ENCODE measurements at regions not wholly inside any gene's neighbourhood (a gene's known extent, or its start where the extent isn't known, plus 50 kb on each side); places are given as distances from the start of the nearest gene placed in this dataset.
"Not testable (repeated sequence)": the region's sequence is repeated elsewhere in the genome, so short reads cannot be mapped to it uniquely, and the experiment has no call there.

DNA sequence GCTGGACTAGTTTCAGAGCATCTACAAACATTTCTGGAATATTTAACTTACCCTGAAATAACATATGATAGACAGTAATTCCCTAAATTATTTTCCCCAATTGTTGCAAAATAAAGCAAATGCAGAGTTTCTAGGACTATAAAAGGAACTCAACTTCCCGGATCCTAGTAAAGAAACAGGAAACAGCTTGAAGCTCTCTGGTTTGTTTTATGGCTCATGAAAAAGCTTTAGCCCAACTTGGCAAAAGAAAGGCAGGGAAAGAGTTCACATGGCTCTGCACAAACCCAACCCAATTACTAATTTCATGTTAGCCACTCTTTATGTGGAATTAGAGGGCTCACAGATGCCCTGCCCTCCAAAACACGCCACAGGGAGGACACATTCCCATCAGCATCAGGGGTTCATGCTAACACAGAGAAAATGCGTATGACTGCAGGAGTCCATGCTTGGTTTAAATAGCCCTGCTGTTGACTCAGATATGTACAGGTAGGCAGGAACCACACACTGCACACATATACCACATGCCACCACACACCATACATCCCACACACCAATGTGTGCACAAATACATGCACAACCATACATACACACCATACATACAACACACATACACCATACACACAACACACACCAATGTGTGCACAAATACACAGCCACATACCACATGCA is 81.2 kb upstream of the FBXO28 start:
- H3K4me2 ChIP-seq (ENCODE audit: low read depth, low read length, poor library complexity, severe bottlenecking); H3K9me3 ChIP-seq (ENCODE audit: insufficient read depth, low read depth, low read length); H3K9me2 ChIP-seq (replicated peaks; ENCODE audit: low read depth, low read length); H3K36me3 ChIP-seq (ENCODE audit: insufficient read depth, low read length); H3K9ac ChIP-seq (ENCODE audit: low read depth, low read length, poor library complexity, severe bottlenecking); H3K79me2 ChIP-seq (ENCODE audit: insufficient read depth, low read length); H3K4me3 ChIP-seq (ENCODE audit: low read length, poor library complexity, severe bottlenecking); H3K27me3 ChIP-seq (ENCODE audit: insufficient read depth, low read length, poor library complexity, severe bottlenecking); H4K20me1 ChIP-seq (ENCODE audit: insufficient read depth, low read length, poor library complexity, severe bottlenecking); H3K4me1 ChIP-seq (ENCODE audit: insufficient read depth, low read length, poor library complexity, severe bottlenecking); H2AFZ ChIP-seq (ENCODE audit: low read length); H3F3A ChIP-seq (ENCODE audit: low read depth): not testable (repeated sequence)

DNA sequence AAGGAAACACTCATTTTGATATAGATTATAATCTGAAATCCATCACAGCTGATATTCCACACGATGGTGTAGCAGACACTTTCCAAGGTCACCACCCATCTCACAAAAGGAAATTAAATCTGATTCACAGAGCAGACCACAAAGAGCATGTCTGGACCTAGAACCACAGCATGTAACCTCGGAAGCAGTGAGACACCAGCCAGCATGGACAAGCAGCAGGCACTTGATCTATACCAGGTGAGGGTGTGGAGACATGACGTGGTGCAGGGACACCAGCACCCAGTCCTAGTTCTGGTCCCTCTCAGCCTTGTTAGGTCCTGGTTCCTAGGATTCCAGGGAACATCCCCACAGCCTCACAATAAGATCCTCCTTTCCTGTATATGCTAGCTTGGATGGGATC is 81.9 kb upstream of the FBXO28 start:
- H3K9me2 ChIP-seq (replicated peaks; ENCODE audit: low read depth, low read length); H3F3A ChIP-seq (ENCODE audit: low read depth); H3K4me1 ChIP-seq (ENCODE audit: insufficient read depth, low read length, poor library complexity, severe bottlenecking); H3K4me2 ChIP-seq (ENCODE audit: low read depth, low read length, poor library complexity, severe bottlenecking); H2AFZ ChIP-seq (ENCODE audit: low read length); H3K9ac ChIP-seq (ENCODE audit: low read depth, low read length, poor library complexity, severe bottlenecking); H3K4me3 ChIP-seq (ENCODE audit: low read length, poor library complexity, severe bottlenecking); H3K36me3 ChIP-seq (ENCODE audit: insufficient read depth, low read length); H4K20me1 ChIP-seq (ENCODE audit: insufficient read depth, low read length, poor library complexity, severe bottlenecking); H3K9me3 ChIP-seq (ENCODE audit: insufficient read depth, low read depth, low read length); H3K79me2 ChIP-seq (ENCODE audit: insufficient read depth, low read length); H3K27me3 ChIP-seq (ENCODE audit: insufficient read depth, low read length, poor library complexity, severe bottlenecking): not testable (repeated sequence)

DNA sequence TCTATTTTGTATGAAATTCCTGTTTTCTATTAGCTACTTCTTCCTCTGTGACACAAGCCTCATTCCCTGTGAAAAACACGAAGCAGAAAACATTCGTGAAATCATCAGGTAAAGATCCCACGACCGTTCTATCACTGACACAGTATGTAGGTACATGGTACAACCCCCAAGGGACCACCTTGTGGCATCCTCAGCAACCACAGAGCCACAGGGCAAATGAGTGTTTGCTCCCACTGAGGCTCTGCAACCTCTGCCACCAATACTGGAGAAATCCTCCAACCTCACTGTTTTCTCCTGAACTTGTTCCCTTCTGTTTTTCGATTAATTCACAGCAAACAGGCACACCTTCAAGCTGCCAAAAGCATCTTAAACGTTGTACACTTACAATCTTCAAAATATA is 83.7 kb upstream of the FBXO28 start:
- not testable (repeated sequence) for H3K27me3 ChIP-seq (ENCODE audit: insufficient read depth, low read length, poor library complexity, severe bottlenecking); H3K4me1 ChIP-seq (ENCODE audit: insufficient read depth, low read length, poor library complexity, severe bottlenecking); H3K79me2 ChIP-seq (ENCODE audit: insufficient read depth, low read length); H3K36me3 ChIP-seq (ENCODE audit: insufficient read depth, low read length); H3K4me2 ChIP-seq (ENCODE audit: low read depth, low read length, poor library complexity, severe bottlenecking); H2AFZ ChIP-seq (ENCODE audit: low read length); H3K4me3 ChIP-seq (ENCODE audit: low read length, poor library complexity, severe bottlenecking); H3F3A ChIP-seq (ENCODE audit: low read depth); H3K9me2 ChIP-seq (replicated peaks; ENCODE audit: low read depth, low read length); H4K20me1 ChIP-seq (ENCODE audit: insufficient read depth, low read length, poor library complexity, severe bottlenecking); H3K9me3 ChIP-seq (ENCODE audit: insufficient read depth, low read depth, low read length); H3K9ac ChIP-seq (ENCODE audit: low read depth, low read length, poor library complexity, severe bottlenecking)

DNA sequence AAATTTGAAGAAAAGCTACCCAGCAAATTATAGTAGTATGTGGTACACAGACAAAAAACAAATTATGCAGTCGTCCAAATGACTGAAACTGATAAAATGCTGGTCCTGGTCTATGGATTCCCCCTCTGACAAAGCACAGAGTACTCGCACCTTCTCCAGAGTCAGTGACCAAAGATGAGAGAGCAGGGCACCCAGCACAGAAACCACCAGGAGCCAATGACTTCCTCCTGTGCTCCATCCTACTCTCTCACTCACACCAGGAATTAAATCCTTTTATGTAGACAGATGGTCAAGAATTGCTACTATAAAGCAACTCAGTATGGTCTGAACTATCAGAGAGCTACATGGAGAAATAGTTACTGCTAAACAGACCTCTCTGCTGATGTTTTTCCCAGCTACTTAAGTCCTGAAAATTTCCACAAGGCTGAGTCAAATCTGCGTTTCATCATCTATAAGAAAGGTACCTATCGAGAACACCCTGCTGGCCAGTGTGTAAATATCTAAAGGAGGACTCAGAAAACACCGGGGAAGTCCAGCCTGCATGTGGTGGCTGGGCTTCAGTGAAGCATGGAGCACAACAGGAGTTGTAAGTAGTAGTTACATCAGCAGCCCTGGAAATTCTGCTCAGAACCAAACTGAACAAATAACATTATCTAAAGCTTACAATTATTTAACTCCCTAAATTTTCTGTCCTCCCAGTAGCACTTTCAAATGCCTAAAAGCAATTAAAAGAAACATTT is 84.5 kb upstream of the FBXO28 start:
- not testable (repeated sequence) for H3K4me1 ChIP-seq (ENCODE audit: insufficient read depth, low read length, poor library complexity, severe bottlenecking); H3F3A ChIP-seq (ENCODE audit: low read depth); H3K36me3 ChIP-seq (ENCODE audit: insufficient read depth, low read length); H3K9me2 ChIP-seq (replicated peaks; ENCODE audit: low read depth, low read length); H4K20me1 ChIP-seq (ENCODE audit: insufficient read depth, low read length, poor library complexity, severe bottlenecking); H3K9me3 ChIP-seq (ENCODE audit: insufficient read depth, low read depth, low read length); H2AFZ ChIP-seq (ENCODE audit: low read length); H3K27me3 ChIP-seq (ENCODE audit: insufficient read depth, low read length, poor library complexity, severe bottlenecking); H3K4me3 ChIP-seq (ENCODE audit: low read length, poor library complexity, severe bottlenecking); H3K4me2 ChIP-seq (ENCODE audit: low read depth, low read length, poor library complexity, severe bottlenecking); H3K79me2 ChIP-seq (ENCODE audit: insufficient read depth, low read length); H3K9ac ChIP-seq (ENCODE audit: low read depth, low read length, poor library complexity, severe bottlenecking)

DNA sequence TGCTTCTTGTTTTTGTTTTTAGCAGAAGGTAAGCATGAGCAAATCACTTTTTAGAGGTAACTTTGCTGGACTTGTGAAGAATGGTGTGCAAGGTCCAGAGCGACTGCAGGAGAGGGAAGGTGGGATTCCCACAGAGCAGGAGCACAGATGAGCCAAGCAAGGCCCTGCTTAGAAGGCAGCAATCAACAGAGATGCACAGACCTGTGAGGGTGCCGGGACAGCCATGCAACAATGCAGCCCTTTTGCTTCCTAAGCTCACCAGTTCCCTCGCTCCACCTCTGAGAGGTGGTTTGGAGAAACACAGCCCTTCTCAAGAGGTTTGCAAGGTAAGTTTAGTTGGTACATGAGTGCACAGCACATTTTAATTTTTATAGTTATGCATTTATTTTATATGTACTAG is 85.1 kb upstream of the FBXO28 start:
- not testable (repeated sequence) for H3K9ac ChIP-seq (ENCODE audit: low read depth, low read length, poor library complexity, severe bottlenecking); H4K20me1 ChIP-seq (ENCODE audit: insufficient read depth, low read length, poor library complexity, severe bottlenecking); H3K27me3 ChIP-seq (ENCODE audit: insufficient read depth, low read length, poor library complexity, severe bottlenecking); H2AFZ ChIP-seq (ENCODE audit: low read length); H3K4me3 ChIP-seq (ENCODE audit: low read length, poor library complexity, severe bottlenecking); H3K36me3 ChIP-seq (ENCODE audit: insufficient read depth, low read length); H3K9me2 ChIP-seq (replicated peaks; ENCODE audit: low read depth, low read length); H3K9me3 ChIP-seq (ENCODE audit: insufficient read depth, low read depth, low read length); H3K4me1 ChIP-seq (ENCODE audit: insufficient read depth, low read length, poor library complexity, severe bottlenecking); H3K4me2 ChIP-seq (ENCODE audit: low read depth, low read length, poor library complexity, severe bottlenecking); H3F3A ChIP-seq (ENCODE audit: low read depth); H3K79me2 ChIP-seq (ENCODE audit: insufficient read depth, low read length)

DNA sequence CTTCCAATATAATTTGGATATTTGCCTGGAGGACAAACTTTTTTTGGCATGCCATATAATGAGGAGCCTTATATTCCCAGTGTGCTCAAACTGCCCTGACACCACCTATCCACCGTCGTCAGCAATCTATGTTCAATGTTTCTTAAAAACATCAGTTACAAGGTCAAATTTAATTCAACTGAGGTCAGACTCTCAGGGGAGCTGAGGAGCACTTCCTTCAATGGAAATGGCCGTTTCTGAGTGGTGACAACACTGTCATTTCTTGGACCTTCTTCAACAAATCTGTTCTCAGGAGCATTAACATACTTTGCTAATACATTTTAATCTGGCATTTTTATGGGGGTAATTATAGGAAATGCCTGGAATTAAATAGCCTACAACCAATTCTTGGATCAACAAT is 90.8 kb upstream of the FBXO28 start:
- not testable (repeated sequence) for H3K4me3 ChIP-seq (ENCODE audit: low read length, poor library complexity, severe bottlenecking); H3K9ac ChIP-seq (ENCODE audit: low read depth, low read length, poor library complexity, severe bottlenecking); H4K20me1 ChIP-seq (ENCODE audit: insufficient read depth, low read length, poor library complexity, severe bottlenecking); H2AFZ ChIP-seq (ENCODE audit: low read length); H3K9me2 ChIP-seq (replicated peaks; ENCODE audit: low read depth, low read length); H3K27me3 ChIP-seq (ENCODE audit: insufficient read depth, low read length, poor library complexity, severe bottlenecking); H3K4me1 ChIP-seq (ENCODE audit: insufficient read depth, low read length, poor library complexity, severe bottlenecking); H3K36me3 ChIP-seq (ENCODE audit: insufficient read depth, low read length); H3F3A ChIP-seq (ENCODE audit: low read depth); H3K79me2 ChIP-seq (ENCODE audit: insufficient read depth, low read length); H3K4me2 ChIP-seq (ENCODE audit: low read depth, low read length, poor library complexity, severe bottlenecking); H3K9me3 ChIP-seq (ENCODE audit: insufficient read depth, low read depth, low read length)

DNA sequence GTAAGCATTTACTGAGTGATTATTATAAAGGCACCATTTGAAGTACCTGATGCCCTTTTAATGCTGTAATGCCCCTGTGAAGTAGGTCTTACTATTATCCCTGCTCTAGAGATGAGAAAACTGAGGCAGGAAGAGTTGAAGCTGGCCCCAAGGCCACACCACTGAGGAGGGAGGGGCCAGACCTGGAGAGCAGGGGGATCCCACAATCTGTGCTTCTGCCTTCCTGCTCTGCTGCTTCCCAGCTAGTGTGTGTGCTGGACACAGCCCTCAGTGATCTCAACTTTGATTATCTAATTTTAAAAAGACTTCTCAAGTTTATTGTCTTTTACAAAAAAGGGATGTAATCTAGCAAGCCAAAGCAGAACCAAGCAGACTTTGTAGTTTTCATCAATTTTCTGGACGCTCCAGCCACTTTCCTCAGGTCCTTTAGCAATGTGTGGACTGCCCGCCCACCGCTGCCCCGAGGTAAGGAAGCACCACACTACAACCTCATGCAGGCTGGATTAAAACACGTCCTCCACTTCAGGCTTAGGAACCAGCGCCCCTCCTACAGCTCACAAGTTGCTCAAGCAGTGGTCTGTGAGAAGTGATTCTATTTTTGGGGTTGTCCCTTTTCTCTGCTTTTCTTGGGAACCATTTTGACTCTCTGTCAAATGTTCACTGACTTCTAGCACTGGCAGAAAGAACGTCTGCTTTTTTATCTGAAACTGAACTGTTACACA is 91.5 kb upstream of the FBXO28 start:
- not testable (repeated sequence) for H3F3A ChIP-seq (ENCODE audit: low read depth); H3K27me3 ChIP-seq (ENCODE audit: insufficient read depth, low read length, poor library complexity, severe bottlenecking); H3K79me2 ChIP-seq (ENCODE audit: insufficient read depth, low read length); H3K4me2 ChIP-seq (ENCODE audit: low read depth, low read length, poor library complexity, severe bottlenecking); H3K9me2 ChIP-seq (replicated peaks; ENCODE audit: low read depth, low read length); H3K4me3 ChIP-seq (ENCODE audit: low read length, poor library complexity, severe bottlenecking); H3K4me1 ChIP-seq (ENCODE audit: insufficient read depth, low read length, poor library complexity, severe bottlenecking); H3K9me3 ChIP-seq (ENCODE audit: insufficient read depth, low read depth, low read length); H3K36me3 ChIP-seq (ENCODE audit: insufficient read depth, low read length); H2AFZ ChIP-seq (ENCODE audit: low read length); H3K9ac ChIP-seq (ENCODE audit: low read depth, low read length, poor library complexity, severe bottlenecking); H4K20me1 ChIP-seq (ENCODE audit: insufficient read depth, low read length, poor library complexity, severe bottlenecking)
